ENCODE measurements at regions not wholly inside any gene's neighbourhood (a gene's known extent, or its start where the extent isn't known, plus 50 kb on each side); places are given as distances from the start of the nearest gene placed in this dataset.
"Not testable (repeated sequence)": the region's sequence is repeated elsewhere in the genome, so short reads cannot be mapped to it uniquely, and the experiment has no call there.

GRCh38 chr12:131395971-131396573, 314.8 kb upstream of the SFSWAP start:
- H3K27me3 ChIP-seq: peaks cover 0 to 9% (median 0%) of the 10 kb centered on the region in 3 donors
- H3K4me3 ChIP-seq: no peak overlapping the region
- intact Hi-C loops (cut with DNase I): no loop called here
- DNase-seq: no peak
- TF ChIP-seq, protein P1, sequence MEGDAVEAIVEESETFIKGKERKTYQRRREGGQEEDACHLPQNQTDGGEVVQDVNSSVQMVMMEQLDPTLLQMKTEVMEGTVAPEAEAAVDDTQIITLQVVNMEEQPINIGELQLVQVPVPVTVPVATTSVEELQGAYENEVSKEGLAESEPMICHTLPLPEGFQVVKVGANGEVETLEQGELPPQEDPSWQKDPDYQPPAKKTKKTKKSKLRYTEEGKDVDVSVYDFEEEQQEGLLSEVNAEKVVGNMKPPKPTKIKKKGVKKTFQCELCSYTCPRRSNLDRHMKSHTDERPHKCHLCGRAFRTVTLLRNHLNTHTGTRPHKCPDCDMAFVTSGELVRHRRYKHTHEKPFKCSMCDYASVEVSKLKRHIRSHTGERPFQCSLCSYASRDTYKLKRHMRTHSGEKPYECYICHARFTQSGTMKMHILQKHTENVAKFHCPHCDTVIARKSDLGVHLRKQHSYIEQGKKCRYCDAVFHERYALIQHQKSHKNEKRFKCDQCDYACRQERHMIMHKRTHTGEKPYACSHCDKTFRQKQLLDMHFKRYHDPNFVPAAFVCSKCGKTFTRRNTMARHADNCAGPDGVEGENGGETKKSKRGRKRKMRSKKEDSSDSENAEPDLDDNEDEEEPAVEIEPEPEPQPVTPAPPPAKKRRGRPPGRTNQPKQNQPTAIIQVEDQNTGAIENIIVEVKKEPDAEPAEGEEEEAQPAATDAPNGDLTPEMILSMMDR (IDR thresholded peaks at IDR 0.05): no peak
- TF ChIP-seq POLR2A (IDR thresholded peaks at IDR 0.05) (no peak), POLR2AphosphoS5 (IDR thresholded peaks at IDR 0.05) (no peak), EP300 (IDR thresholded peaks at IDR 0.05) (no peak)
- H3K4me1 ChIP-seq: no peaks in the 10 kb centered on the region
- H3K36me3 ChIP-seq: no peaks in the 10 kb centered on the region
- peaks cover 0 to 7% (median 0%) of the 10 kb centered on the region in 4 donors for H3K9me3 ChIP-seq
- WGBS, 2 donors: 92 to 93% methylated on average over 1 of the region's 1 CpG
- H3K27ac ChIP-seq: no peak overlapping the region

- peaks cover 0 to 11% (median 5%) of the 10 kb centered on the region in 4 donors for H3K4me1 ChIP-seq
- intact Hi-C loops (cut with DNase I): no loop called here
- H3K27ac ChIP-seq: no peak overlapping the region
- peaks cover 0 to 7% (median 0%) of the 10 kb centered on the region in 4 donors for H3K9me3 ChIP-seq
- no peak for TF ChIP-seq POLR2A (IDR thresholded peaks at IDR 0.05)
- TF ChIP-seq EP300 (IDR thresholded peaks at IDR 0.05): no peak
- TF ChIP-seq, protein P1 (IDR thresholded peaks at IDR 0.05): no peak
- no peak for TF ChIP-seq POLR2AphosphoS5 (IDR thresholded peaks at IDR 0.05)
- no peaks in the 10 kb centered on the region for H3K27me3 ChIP-seq
- H3K4me3 ChIP-seq: no peak overlapping the region
- DNase-seq: no peak
- WGBS, 2 donors: 70 to 81% methylated on average over 5 of the region's 5 CpGs
- no peaks in the 10 kb centered on the region for H3K36me3 ChIP-seq
Measured at GRCh38 chr12:131397493-131398181, 313.3 kb upstream of the SFSWAP start.

DNA sequence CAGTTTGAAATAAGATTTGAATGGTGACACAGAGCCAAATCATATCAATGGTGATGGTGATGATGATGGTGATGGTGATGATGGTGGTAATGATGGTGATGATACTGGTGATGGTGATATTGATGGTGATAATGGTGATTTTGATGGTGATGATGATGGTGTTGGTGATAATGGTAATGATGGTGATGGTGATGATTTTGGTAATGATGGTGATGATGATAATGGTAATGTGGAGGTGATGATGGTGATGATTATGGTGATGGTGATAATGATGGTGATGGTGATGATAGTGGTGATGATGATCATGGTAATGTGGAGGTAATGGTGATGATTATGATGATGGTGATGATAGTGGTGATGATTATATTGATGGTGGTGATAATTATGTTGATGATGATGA, 311.9 kb upstream of the SFSWAP start:
- H3K9me3 ChIP-seq: peaks cover 0 to 7% (median 0%) of the 10 kb centered on the region in 4 donors
- no peak overlapping the region for H3K27ac ChIP-seq
- H3K27me3 ChIP-seq: no peaks in the 10 kb centered on the region
- intact Hi-C loops (cut with DNase I): no loop called here
- no peak for DNase-seq
- no peak overlapping the region for H3K4me3 ChIP-seq
- peaks cover 0 to 11% (median 6%) of the 10 kb centered on the region in 4 donors for H3K4me1 ChIP-seq
- TF ChIP-seq POLR2A (IDR thresholded peaks at IDR 0.05): no peak
- H3K36me3 ChIP-seq: no peaks in the 10 kb centered on the region

DNA sequence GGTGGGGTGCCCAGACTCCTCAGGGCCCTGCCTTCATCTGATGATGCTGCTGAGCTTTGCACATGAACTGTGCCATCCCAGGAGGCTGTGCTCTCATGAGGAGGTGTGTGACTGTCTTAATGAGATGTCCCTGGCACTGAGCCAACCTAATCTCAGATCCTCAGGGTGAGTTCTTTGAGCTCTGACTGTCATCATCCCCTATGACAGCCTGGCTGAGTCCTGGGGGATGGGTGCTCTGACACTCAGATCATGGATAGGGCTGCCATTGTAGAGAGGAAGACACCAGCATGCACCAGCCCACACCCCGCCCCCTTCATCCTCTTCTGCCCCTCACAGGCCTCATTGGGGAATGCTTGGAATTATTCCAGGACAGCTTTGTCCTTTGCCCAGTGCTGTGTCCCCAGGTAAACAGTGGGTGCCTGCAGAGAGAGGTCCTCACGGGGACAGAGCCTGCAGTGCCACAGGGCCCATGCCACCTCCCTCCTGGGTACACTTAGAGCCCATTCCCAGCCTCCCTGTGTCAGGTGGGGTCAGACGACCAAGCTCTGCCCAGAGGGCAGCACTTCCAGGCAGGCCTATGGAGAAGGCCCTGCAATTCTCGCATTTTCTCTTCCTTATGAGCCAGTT, 310.1 kb upstream of the SFSWAP start:
- DNase-seq: peak; percentile 38
- H3K4me3 ChIP-seq; H3K9me3 ChIP-seq; intact Hi-C loops (cut with DNase I); H3K36me3 ChIP-seq; H3K27me3 ChIP-seq; H3K27ac ChIP-seq: not testable (repeated sequence)
- WGBS, 2 donors: 38 to 77% methylated on average over 4 of the region's 4 CpGs
- H3K4me1 ChIP-seq: peaks cover 0 to 11% (median 6%) of the 10 kb centered on the region in 4 donors

DNA sequence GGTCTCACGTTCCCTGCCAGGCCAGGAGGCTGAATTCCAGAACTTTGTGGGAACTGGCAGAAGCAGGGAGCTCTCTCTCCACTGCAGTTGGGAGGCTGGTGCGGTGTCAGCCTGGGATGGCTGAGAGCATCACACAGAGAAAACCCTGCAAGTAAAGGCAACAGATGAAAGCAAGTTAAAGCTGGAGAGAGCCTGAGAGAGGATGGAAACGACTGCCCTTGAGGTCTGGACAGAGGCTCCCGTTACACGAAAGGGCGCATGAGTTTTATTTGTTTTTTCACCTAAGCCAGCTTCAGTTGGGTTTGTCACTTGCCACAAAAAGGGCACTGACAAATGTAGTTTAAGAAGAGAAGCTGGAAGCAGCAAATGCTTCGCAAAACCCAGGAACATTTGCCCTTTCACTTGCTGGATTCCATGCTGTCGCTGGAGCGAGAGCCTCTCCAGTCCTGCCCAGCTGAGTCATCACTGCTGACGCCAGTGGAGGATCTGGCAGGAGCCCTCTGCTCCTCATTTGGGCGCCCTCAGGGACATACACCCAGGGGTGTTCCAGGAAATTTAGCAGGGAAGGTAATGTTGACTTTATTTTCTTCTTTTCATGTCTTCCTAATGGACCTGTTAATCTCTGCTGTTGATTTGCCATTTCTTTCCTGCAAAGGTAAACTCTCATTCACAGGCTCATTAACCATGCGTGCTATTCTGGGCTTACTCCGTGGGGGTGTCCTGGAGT, 308.8 kb upstream of the SFSWAP start:
- Histone ChIP-seq H3K27ac (peak overlapping the region in 3 of 4 donors; percentile 28 to 50 (median 38)), H3K4me1 (peaks cover 0 to 11% (median 6%) of the 10 kb centered on the region in 4 donors)
- WGBS, 2 donors: 56 to 73% methylated on average over 13 of the region's 13 CpGs
- H3K36me3 ChIP-seq; H3K27me3 ChIP-seq; H3K9me3 ChIP-seq; intact Hi-C loops (cut with DNase I); H3K4me3 ChIP-seq: not testable (repeated sequence)
- peak; percentile 68 for DNase-seq
- TF ChIP-seq POLR2AphosphoS5 (IDR thresholded peaks at IDR 0.05): peak in 1 of 4 donors; percentile 53
- TF ChIP-seq EP300 (IDR thresholded peaks at IDR 0.05): peak in 2 of 4 donors; percentile 18 to 39
